Hepatocyte (in vitro differentiated cells): ENCODE measurements at regions not wholly inside any gene's neighbourhood (a gene's known extent, or its start where the extent isn't known, plus 50 kb on each side); places are given as distances from the start of the nearest gene placed in this dataset.

Source experiments
- DNase-seq: peaks from one replicate; pipeline ENCODE4 v3.0.0-alpha.2; 2016; ENCODE audit warnings: low spot score
- H2AFZ ChIP-seq: fragments of 200-600 bp; sonication (generic); 2 replicates; pipeline ENCODE4 v1.6.0; 2016; ENCODE audit warnings: antibody characterized with exemption, mild to moderate bottlenecking
- H3K27ac ChIP-seq: fragments of 200-600 bp; sonication (generic); 2 replicates; pipeline ENCODE4 v1.5.1; 2016; ENCODE audit warnings: mild to moderate bottlenecking
- H3K27me3 ChIP-seq: fragments of 200-600 bp; sonication (generic); 2 replicates; pipeline ENCODE4 v1.6.1; 2016
- H3K36me3 ChIP-seq: fragments of 200-600 bp; sonication (generic); replicated peaks from 2 replicates; pipeline ENCODE4 v1.5.1; 2016; ENCODE audit warnings: low read depth; ENCODE audit not compliant: insufficient read depth
- H3K4me1 ChIP-seq: fragments of 200-600 bp; sonication (generic); 2 replicates; pipeline ENCODE4 v1.5.1; 2016; ENCODE audit warnings: mild to moderate bottlenecking, moderate library complexity; ENCODE audit not compliant: insufficient read depth
- H3K4me2 ChIP-seq: fragments of 200-600 bp; sonication (generic); 2 replicates; pipeline ENCODE4 v1.6.0; 2016
- H3K4me3 ChIP-seq: fragments of 200-600 bp; sonication (generic); 2 replicates; pipeline ENCODE4 v1.5.1; 2016; ENCODE audit warnings: mild to moderate bottlenecking
- H3K79me2 ChIP-seq: fragments of 200-600 bp; sonication (generic); 2 replicates; pipeline ENCODE4 v1.6.0; 2017; ENCODE audit warnings: mild to moderate bottlenecking
- H3K9me2 ChIP-seq: fragments of 200-600 bp; sonication (generic); replicated peaks from 2 replicates; pipeline ENCODE4 v1.6.0; 2017; ENCODE audit warnings: mild to moderate bottlenecking; ENCODE audit not compliant: insufficient read depth
- H3K9me3 ChIP-seq: fragments of 200-600 bp; sonication (generic); 2 replicates; pipeline ENCODE4 v1.5.1; 2016; ENCODE audit warnings: low read depth, mild to moderate bottlenecking
- H4K20me1 ChIP-seq: fragments of 200-600 bp; sonication (generic); 2 replicates; pipeline ENCODE4 v1.6.0; 2016; ENCODE audit warnings: mild to moderate bottlenecking; ENCODE audit not compliant: insufficient read depth, poor library complexity, severe bottlenecking
- EZH2 ChIP-seq: fragments of 200-600 bp; sonication (generic); IDR thresholded peaks from 2 replicates; pipeline ENCODE4 v1.6.1; 2016; ENCODE audit warnings: antibody characterized with exemption, mild to moderate bottlenecking, borderline replicate concordance
- EZH2phosphoT487 ChIP-seq: fragments of 200-600 bp; sonication (generic); IDR thresholded peaks from one replicate; pipeline ENCODE4 v1.6.1; 2018; ENCODE audit warnings: antibody characterized with exemption, mild to moderate bottlenecking, low read depth, moderate library complexity; ENCODE audit not compliant: unreplicated experiment, severe bottlenecking
- WGBS: methylation state at CpG from one replicate; pipeline ENCODE4 v1.1.6; 2016; ENCODE audit warnings: low lambda C conversion rate; ENCODE audit errors: missing lambda C conversion rate; 5-methylcytosine and 5-hydroxymethylcytosine counted together
- TF ChIP-seq, protein P1 (sequence below): fragments of 200-600 bp; sonication (generic); IDR thresholded peaks from 2 replicates; pipeline ENCODE4 v1.5.1; 2016; ENCODE audit warnings: antibody characterized with exemption, mild to moderate bottlenecking; ENCODE audit not compliant: poor library complexity

DNA sequence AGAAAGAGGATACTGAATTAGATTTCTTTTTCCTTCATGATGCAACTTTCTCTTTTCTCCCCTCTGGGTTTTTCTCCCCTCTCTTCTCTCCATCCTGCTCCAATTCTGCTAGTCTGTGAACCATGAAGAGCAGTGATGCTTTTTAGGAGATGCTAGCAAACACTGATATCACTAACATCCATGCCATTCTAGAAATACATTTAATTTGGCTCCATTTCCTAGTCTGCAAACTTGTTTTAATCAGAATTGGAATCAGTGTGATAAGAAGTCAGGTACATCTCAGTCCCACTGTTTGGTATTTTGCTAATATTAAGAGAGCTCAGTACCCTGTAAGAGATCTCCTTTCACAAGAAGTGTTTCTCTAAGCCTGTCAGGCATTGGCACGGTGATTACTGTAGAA, 437.1 kb downstream of the RWDD3 start:
- Histone ChIP-seq H3K9me3 (no peaks in the 10 kb centered on the region), H3K36me3 (no peaks in the 10 kb centered on the region), H3K27ac (no peak overlapping the region), H3K27me3 (no peaks in the 10 kb centered on the region), H3K9me2 (no peaks in the 10 kb centered on the region), H2AFZ (no peak overlapping the region), H3K4me1 (no peaks in the 10 kb centered on the region), H4K20me1 (no peaks in the 10 kb centered on the region), H3K4me2 (no peak overlapping the region), H3K79me2 (no peaks in the 10 kb centered on the region), H3K4me3 (no peak overlapping the region)
- WGBS, result 88% methylated on average over 1 of the region's 1 CpG
- no peak for DNase-seq
- TF ChIP-seq EZH2phosphoT487 (no peak), EZH2 (no peak)
- TF ChIP-seq, protein P1, sequence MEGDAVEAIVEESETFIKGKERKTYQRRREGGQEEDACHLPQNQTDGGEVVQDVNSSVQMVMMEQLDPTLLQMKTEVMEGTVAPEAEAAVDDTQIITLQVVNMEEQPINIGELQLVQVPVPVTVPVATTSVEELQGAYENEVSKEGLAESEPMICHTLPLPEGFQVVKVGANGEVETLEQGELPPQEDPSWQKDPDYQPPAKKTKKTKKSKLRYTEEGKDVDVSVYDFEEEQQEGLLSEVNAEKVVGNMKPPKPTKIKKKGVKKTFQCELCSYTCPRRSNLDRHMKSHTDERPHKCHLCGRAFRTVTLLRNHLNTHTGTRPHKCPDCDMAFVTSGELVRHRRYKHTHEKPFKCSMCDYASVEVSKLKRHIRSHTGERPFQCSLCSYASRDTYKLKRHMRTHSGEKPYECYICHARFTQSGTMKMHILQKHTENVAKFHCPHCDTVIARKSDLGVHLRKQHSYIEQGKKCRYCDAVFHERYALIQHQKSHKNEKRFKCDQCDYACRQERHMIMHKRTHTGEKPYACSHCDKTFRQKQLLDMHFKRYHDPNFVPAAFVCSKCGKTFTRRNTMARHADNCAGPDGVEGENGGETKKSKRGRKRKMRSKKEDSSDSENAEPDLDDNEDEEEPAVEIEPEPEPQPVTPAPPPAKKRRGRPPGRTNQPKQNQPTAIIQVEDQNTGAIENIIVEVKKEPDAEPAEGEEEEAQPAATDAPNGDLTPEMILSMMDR, result no peak

DNA sequence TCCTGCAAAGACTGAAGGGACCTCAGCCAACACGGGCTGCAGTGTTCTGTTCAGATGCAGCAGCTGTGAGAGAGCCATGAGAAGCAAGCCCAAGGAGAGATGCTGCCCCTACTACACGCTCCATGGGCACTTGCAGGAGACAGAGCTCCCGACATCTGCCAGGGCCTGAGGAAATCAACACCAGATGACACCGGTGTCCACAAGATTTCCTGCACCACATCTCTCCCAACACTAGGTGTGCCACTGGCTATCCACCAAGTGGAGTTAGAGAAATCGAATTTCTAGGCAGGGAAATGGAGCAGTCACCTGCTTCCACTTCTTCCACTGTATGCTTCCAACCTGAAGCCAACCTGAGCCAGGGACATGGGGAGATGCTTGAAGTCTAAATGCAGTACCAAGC, 445.3 kb downstream of the RWDD3 start:
- Histone ChIP-seq H3K4me2 (no peak overlapping the region), H3K9me3 (no peaks in the 10 kb centered on the region), H2AFZ (no peak overlapping the region), H3K4me1 (no peaks in the 10 kb centered on the region), H3K27ac (no peak overlapping the region), H3K36me3 (no peaks in the 10 kb centered on the region), H3K79me2 (no peaks in the 10 kb centered on the region), H3K27me3 (no peaks in the 10 kb centered on the region), H3K4me3 (no peak overlapping the region), H4K20me1 (no peaks in the 10 kb centered on the region), H3K9me2 (no peaks in the 10 kb centered on the region)
- TF ChIP-seq EZH2 (no peak), EZH2phosphoT487 (no peak)
- no peak for DNase-seq
- WGBS, result 92% methylated on average over 5 of the region's 5 CpGs

DNA sequence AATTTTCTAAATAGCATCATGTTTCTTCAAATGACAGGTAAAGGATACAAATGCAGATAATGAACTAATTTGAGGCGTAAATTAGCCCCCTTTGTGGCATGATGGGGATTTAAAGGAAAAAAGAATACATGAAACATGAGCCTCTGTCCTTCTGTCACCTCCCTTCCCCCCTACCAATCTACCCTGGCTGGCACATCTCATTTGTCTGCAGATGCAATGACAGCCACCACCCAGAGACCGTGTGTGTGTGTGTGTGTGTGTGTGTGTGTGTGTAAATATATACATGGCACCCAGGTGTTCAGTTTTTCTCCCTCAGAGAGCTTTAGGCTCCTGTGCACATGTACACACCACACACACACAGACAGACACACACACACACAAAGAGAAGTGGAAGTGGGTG, 451.1 kb downstream of the RWDD3 start:
- WGBS, result 42% methylated on average over 2 of the region's 2 CpGs
- Histone ChIP-seq H2AFZ (no peak overlapping the region), H3K79me2 (no peaks in the 10 kb centered on the region), H3K27ac (no peak overlapping the region), H3K9me2 (no peaks in the 10 kb centered on the region), H3K27me3 (no peaks in the 10 kb centered on the region), H3K36me3 (no peaks in the 10 kb centered on the region), H3K4me3 (no peak overlapping the region), H3K4me2 (no peak overlapping the region), H3K9me3 (no peaks in the 10 kb centered on the region), H3K4me1 (no peaks in the 10 kb centered on the region), H4K20me1 (no peaks in the 10 kb centered on the region)
- DNase-seq, result no peak
- TF ChIP-seq, protein P1, result no peak
- TF ChIP-seq EZH2phosphoT487 (no peak), EZH2 (no peak)

DNA sequence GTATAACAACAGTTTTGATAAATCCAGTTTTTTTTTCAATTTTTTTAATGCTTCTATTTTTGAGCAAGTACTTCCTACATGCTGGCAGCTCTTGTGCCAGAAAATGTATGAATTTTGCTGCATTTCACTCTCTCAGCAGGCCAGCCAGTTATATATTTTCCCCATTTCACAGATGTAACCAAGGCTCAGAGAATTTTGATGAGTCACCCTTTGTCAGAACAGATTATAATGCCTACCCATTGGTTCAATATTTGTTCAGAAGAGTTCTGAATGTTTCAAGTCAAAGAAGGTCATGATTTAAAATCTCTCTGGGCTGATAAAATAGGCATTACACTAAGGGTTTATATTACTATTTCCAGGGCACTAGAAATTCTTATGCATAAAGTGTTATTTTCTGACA, 452.2 kb downstream of the RWDD3 start:
- Histone ChIP-seq H3K27ac (no peak overlapping the region), H3K9me2 (no peaks in the 10 kb centered on the region), H3K9me3 (no peaks in the 10 kb centered on the region), H3K4me2 (no peak overlapping the region), H3K36me3 (no peaks in the 10 kb centered on the region), H4K20me1 (no peaks in the 10 kb centered on the region), H3K4me3 (no peak overlapping the region), H3K27me3 (no peaks in the 10 kb centered on the region), H3K4me1 (no peaks in the 10 kb centered on the region), H2AFZ (no peak overlapping the region), H3K79me2 (no peaks in the 10 kb centered on the region)
- TF ChIP-seq, protein P1, result no peak
- no peak for TF ChIP-seq EZH2phosphoT487
- TF ChIP-seq EZH2, result no peak
- no peak for DNase-seq
